Smooth muscle cell (in vitro differentiated cells): ENCODE measurements at regions not wholly inside any gene's neighbourhood (a gene's known extent, or its start where the extent isn't known, plus 50 kb on each side); places are given as distances from the start of the nearest gene placed in this dataset.
"Not testable (repeated sequence)": the region's sequence is repeated elsewhere in the genome, so short reads cannot be mapped to it uniquely, and the experiment has no call there.

Source experiments
- DNase-seq: peaks from one replicate; lab custom pipeline; 2025; ENCODE audit not compliant: unreplicated experiment; lab: John Stamatoyannopoulos, UW
- H2AFZ ChIP-seq: fragments of 200-600 bp; sonication (generic); 2 replicates; pipeline ENCODE4 v1.6.0; 2016; ENCODE audit warnings: antibody characterized with exemption, low read depth, mild to moderate bottlenecking
- H3F3A ChIP-seq: fragments of 200-600 bp; sonication (generic); 2 replicates; pipeline ENCODE4 v1.6.0; 2017; ENCODE audit warnings: antibody characterized with exemption, low read depth
- H3K27ac ChIP-seq: fragments of 200-600 bp; sonication (generic); 2 replicates; pipeline ENCODE4 v1.5.1; 2016; ENCODE audit warnings: low read depth, mild to moderate bottlenecking
- H3K27me3 ChIP-seq: fragments of 200-600 bp; sonication (generic); 2 replicates; pipeline ENCODE4 v1.6.1; 2016; ENCODE audit warnings: low read depth, mild to moderate bottlenecking
- H3K36me3 ChIP-seq: fragments of 200-600 bp; sonication (generic); 2 replicates; pipeline ENCODE4 v1.5.1; 2016; ENCODE audit warnings: low read depth
- H3K4me1 ChIP-seq: fragments of 200-600 bp; sonication (generic); 2 replicates; pipeline ENCODE4 v1.5.1; 2016; ENCODE audit warnings: low read depth
- H3K4me2 ChIP-seq: fragments of 200-600 bp; sonication (generic); 2 replicates; pipeline ENCODE4 v1.6.0; 2016; ENCODE audit warnings: mild to moderate bottlenecking
- H3K4me3 ChIP-seq: fragments of 200-600 bp; sonication (generic); 2 replicates; pipeline ENCODE4 v1.5.1; 2016; ENCODE audit warnings: mild to moderate bottlenecking
- H3K79me2 ChIP-seq: fragments of 200-600 bp; sonication (generic); 2 replicates; pipeline ENCODE4 v1.6.0; 2016; ENCODE audit warnings: low read depth, mild to moderate bottlenecking
- H3K9ac ChIP-seq: fragments of 200-600 bp; sonication (generic); 2 replicates; pipeline ENCODE4 v1.6.0; 2016; ENCODE audit warnings: low read depth
- H3K9me3 ChIP-seq: fragments of 200-600 bp; sonication (generic); replicated peaks from 2 replicates; pipeline ENCODE4 v1.5.1; 2016; ENCODE audit warnings: low read depth
- H4K20me1 ChIP-seq: fragments of 200-600 bp; sonication (generic); 2 replicates; pipeline ENCODE4 v1.6.0; 2016; ENCODE audit warnings: low read depth
- WGBS: methylation state at CpG from one replicate; pipeline ENCODE4 v1.1.7; 2016; ENCODE audit warnings: low lambda C conversion rate; 5-methylcytosine and 5-hydroxymethylcytosine counted together
- TF ChIP-seq, protein P1 (sequence below): fragments of 200-600 bp; sonication (generic); IDR thresholded peaks from 2 replicates; pipeline ENCODE4 v1.5.1; 2017; ENCODE audit warnings: borderline replicate concordance, mild to moderate bottlenecking, antibody characterized with exemption; ENCODE audit not compliant: insufficient read depth, poor library complexity, severe bottlenecking

DNA sequence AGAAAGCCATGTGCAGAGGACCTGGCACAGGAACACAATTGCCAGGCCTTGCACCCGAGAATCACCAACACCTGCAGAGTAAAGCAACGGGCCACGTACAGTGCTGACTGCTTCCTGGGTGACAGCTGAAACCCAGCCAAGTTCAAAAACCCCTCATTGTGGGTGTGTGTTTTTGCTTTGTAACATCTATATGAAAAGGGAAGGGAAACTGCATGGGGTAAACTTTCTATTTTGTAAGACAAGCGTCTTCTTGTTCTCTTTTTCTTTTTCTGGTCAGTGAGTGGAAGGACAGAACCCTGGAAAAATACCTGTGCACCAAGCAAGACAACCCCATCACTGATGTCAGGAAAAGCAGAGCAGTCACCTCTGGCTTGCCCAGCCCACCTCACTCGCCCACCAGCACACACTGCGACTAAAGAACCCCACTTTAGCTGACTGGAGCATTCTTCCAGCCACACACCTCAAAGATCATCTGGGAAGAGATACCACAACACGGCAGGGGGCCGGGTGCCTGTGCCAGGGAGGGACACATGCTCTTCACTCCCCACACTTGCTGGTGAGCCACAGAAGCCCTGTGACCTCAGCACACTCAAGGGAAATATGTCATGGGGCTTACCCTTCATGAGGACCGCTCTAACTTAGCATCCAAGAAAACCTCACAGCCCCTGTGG is 172.3 kb downstream of the NDUFA12 start:
- Histone ChIP-seq H3K36me3 (no peaks in the 10 kb centered on the region), H3K4me2 (peak overlapping the region; percentile 73), H3K4me1 (peaks cover 18% of the 10 kb centered on the region), H2AFZ (no peak overlapping the region), H3K4me3 (no peak overlapping the region), H3F3A (peaks cover 25% of the 10 kb centered on the region), H3K9ac (no peak overlapping the region), H3K79me2 (peaks cover 23% of the 10 kb centered on the region), H3K27me3 (no peaks in the 10 kb centered on the region), H4K20me1 (no peaks in the 10 kb centered on the region), H3K27ac (peak overlapping the region; percentile 89), H3K9me3 (no peaks in the 10 kb centered on the region)
- 74% methylated on average over 9 of the region's 9 CpGs for WGBS
- no peak for DNase-seq
- TF ChIP-seq, protein P1, sequence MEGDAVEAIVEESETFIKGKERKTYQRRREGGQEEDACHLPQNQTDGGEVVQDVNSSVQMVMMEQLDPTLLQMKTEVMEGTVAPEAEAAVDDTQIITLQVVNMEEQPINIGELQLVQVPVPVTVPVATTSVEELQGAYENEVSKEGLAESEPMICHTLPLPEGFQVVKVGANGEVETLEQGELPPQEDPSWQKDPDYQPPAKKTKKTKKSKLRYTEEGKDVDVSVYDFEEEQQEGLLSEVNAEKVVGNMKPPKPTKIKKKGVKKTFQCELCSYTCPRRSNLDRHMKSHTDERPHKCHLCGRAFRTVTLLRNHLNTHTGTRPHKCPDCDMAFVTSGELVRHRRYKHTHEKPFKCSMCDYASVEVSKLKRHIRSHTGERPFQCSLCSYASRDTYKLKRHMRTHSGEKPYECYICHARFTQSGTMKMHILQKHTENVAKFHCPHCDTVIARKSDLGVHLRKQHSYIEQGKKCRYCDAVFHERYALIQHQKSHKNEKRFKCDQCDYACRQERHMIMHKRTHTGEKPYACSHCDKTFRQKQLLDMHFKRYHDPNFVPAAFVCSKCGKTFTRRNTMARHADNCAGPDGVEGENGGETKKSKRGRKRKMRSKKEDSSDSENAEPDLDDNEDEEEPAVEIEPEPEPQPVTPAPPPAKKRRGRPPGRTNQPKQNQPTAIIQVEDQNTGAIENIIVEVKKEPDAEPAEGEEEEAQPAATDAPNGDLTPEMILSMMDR, result no peak

DNA sequence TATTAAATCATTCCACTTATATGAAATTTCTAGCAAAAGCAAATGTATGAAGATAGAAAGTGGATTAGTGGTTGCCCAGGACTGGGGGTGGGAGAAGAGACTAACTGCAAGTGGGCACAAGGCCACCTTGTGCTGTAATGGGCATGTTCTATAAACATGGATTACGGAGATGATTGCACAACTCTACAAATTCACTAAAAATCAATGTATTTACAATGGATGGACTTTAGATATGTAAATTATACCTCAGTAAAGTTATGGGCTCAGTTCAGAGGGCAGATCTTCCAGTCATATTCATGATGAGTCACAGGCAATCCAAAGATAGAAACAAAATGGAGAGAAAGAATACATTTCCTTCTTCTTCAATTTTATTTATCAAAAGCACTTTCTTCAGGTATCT is 173.9 kb downstream of the NDUFA12 start:
- Histone ChIP-seq H2AFZ (no peak overlapping the region), H3K4me1 (peaks cover 18% of the 10 kb centered on the region), H3K79me2 (peaks cover 18% of the 10 kb centered on the region), H3F3A (peaks cover 23% of the 10 kb centered on the region), H3K9ac (no peak overlapping the region), H3K27ac (peak overlapping the region; percentile 12), H3K36me3 (no peaks in the 10 kb centered on the region), H3K27me3 (no peaks in the 10 kb centered on the region), H3K4me3 (no peak overlapping the region), H3K9me3 (no peaks in the 10 kb centered on the region), H4K20me1 (no peaks in the 10 kb centered on the region), H3K4me2 (no peak overlapping the region)
- DNase-seq, result no peak
- 64% methylated on average over 1 of the region's 1 CpG for WGBS
- TF ChIP-seq, protein P1, result no peak

DNA sequence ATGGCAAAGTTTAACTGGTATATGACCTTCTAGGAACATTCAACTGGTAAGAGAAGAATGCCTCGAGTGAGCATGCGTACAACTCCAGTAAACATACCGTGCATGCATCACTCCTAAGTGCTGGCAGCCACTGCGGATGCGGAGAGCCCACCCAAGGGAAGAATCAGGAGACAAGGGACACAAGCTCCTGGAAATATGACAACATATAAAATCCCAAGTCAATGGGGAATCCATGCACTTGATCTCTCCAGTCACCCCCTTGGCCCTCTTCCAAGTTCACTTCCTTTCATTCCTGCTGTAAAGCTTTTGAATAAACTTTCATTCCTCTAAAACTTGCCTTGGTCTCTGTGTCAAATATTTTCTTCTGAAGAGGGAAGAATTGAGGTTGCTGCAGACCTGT is 168.7 kb upstream of the TMCC3 start:
- no peak overlapping the region for H3K4me2 ChIP-seq
- H4K20me1 ChIP-seq, result no peaks in the 10 kb centered on the region
- no peak for DNase-seq
- H3F3A ChIP-seq, result no peaks in the 10 kb centered on the region
- no peaks in the 10 kb centered on the region for H3K27me3 ChIP-seq
- H3K9me3 ChIP-seq, result peaks cover under 1% of the 10 kb centered on the region
- H3K27ac ChIP-seq, result no peak overlapping the region
- H3K4me1 ChIP-seq, result peaks cover 5% of the 10 kb centered on the region
- no peak overlapping the region for H3K9ac ChIP-seq
- TF ChIP-seq, protein P1, result no peak
- H3K4me3 ChIP-seq, result no peak overlapping the region
- no peak overlapping the region for H2AFZ ChIP-seq
- 89% methylated on average over 5 of the region's 5 CpGs for WGBS
- peaks cover 7% of the 10 kb centered on the region for H3K36me3 ChIP-seq
- peaks cover 54% of the 10 kb centered on the region for H3K79me2 ChIP-seq

DNA sequence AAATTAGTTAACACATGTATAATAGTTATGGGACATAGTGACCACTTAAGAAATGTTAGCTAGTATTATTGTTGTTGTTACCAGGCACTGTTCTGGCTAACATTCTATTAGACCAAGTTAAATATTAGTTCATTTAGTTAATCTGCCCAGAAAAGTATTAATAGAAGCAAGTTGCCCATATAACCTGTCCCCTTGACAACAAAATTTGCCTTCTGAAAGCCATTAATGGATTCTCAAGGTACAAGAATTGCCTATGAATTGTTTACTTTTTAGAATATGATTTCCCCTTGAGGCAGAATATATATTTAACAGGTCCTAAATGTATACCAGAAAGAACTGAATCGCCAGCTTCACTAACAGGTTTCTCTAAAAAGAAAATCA is 167.3 kb upstream of the TMCC3 start:
- H4K20me1 ChIP-seq, result no peaks in the 10 kb centered on the region
- H3K4me2 ChIP-seq, result no peak overlapping the region
- peaks cover 52% of the 10 kb centered on the region for H3K79me2 ChIP-seq
- H3K9me3 ChIP-seq, result peaks cover 11% of the 10 kb centered on the region
- no peaks in the 10 kb centered on the region for H3K27me3 ChIP-seq
- TF ChIP-seq, protein P1, result no peak
- H2AFZ ChIP-seq, result no peak overlapping the region
- no peak overlapping the region for H3K27ac ChIP-seq
- H3K4me3 ChIP-seq, result no peak overlapping the region
- H3K9ac ChIP-seq, result no peak overlapping the region
- no peaks in the 10 kb centered on the region for H3F3A ChIP-seq
- peaks cover 5% of the 10 kb centered on the region for H3K4me1 ChIP-seq
- peaks cover 12% of the 10 kb centered on the region for H3K36me3 ChIP-seq
- 92% methylated on average over 1 of the region's 1 CpG for WGBS
- DNase-seq, result no peak

DNA sequence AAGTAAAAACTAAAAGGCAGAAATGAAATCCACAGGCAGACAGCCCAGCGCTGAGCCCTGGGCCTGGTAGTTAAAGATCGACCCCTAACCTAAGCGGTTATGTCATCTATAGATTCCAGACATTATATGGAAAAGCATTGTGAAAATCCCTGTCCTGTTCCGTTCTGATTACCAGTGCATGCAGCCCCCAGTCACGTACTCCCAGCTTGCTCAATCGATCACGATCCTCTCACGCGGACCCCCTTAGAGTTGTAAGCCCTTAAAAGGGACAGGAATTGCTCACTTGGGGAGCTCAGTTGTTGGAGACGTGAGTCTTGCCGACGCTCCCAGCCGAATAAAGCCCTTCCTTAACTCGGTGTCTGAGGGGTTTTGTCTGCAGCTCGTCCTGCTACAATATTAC is 166.8 kb upstream of the TMCC3 start:
- not testable (repeated sequence) for H3K27me3 ChIP-seq, H3K27ac ChIP-seq
- WGBS, result 93% methylated on average over 15 of the region's 15 CpGs

More for the DNA sequence above, 166.8 kb upstream of the TMCC3 start:
- not testable (repeated sequence) for H4K20me1 ChIP-seq, H3K4me2 ChIP-seq, H3F3A ChIP-seq, H3K4me1 ChIP-seq, H2AFZ ChIP-seq, H3K4me3 ChIP-seq, DNase-seq, H3K9ac ChIP-seq
- peaks cover 12% of the 10 kb centered on the region for H3K36me3 ChIP-seq
- peaks cover 47% of the 10 kb centered on the region for H3K79me2 ChIP-seq
- peaks cover 15% of the 10 kb centered on the region for H3K9me3 ChIP-seq
